GM12873 (cell line): ENCODE measurements at regions not wholly inside any gene's neighbourhood (a gene's known extent, or its start where the extent isn't known, plus 50 kb on each side); places are given as distances from the start of the nearest gene placed in this dataset.

ENCODE experiments used
- TF ChIP-seq, protein P1 (sequence below): IDR thresholded peaks from 2 replicates; pipeline ENCODE4 v1.5.1; 2012; ENCODE audit warnings: low read depth, mild to moderate bottlenecking, moderate library complexity, low read length, control low read depth; ENCODE audit not compliant: insufficient read depth; ENCODE audit errors: missing control alignments

DNA sequence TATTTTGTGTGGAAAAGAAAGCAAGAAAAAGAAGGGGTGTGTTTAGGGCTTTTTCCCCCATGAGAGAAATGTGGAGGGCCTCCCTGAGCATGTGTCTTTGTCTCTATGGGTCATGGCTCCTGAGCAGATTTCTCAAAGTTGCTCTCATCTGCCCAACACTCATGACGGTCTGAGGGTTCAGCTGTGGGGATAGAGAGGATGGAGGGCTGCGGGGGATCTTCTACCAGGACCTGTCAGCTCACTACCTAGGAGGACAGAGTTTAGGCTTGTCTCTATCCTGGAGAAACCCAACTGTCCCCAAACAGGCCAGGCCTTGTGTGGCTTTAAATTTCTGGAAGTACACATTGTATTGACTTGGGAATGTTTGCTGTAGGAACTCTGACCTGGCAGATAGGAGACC, 342.2 kb downstream of the MYCN start:
- TF ChIP-seq, protein P1, sequence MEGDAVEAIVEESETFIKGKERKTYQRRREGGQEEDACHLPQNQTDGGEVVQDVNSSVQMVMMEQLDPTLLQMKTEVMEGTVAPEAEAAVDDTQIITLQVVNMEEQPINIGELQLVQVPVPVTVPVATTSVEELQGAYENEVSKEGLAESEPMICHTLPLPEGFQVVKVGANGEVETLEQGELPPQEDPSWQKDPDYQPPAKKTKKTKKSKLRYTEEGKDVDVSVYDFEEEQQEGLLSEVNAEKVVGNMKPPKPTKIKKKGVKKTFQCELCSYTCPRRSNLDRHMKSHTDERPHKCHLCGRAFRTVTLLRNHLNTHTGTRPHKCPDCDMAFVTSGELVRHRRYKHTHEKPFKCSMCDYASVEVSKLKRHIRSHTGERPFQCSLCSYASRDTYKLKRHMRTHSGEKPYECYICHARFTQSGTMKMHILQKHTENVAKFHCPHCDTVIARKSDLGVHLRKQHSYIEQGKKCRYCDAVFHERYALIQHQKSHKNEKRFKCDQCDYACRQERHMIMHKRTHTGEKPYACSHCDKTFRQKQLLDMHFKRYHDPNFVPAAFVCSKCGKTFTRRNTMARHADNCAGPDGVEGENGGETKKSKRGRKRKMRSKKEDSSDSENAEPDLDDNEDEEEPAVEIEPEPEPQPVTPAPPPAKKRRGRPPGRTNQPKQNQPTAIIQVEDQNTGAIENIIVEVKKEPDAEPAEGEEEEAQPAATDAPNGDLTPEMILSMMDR: no peak

GRCh38 chr2:16281451-16282335, 341.3 kb downstream of the MYCN start:
- TF ChIP-seq, protein P1: peak; percentile 47

DNA sequence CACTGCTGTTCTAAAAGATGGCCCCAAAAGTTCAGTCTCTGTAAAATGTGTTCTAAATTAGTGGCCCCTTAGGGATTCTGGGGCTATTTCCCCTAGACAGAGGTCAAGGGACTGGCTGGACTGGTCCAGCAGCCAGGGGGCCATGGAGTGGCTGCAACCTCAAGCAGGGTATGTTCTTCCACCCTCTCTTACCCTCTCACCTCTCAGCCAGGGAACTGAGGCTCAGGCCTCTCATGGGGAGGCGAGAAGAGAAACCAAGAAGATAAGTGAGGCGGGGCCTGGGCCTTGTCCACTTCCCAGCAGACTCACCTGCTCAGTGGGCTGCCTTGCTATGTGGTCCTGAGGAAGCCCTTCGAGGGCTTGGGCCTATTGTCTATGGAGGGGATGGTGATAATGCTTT, 339.7 kb downstream of the MYCN start:
- TF ChIP-seq, protein P1: no peak

DNA sequence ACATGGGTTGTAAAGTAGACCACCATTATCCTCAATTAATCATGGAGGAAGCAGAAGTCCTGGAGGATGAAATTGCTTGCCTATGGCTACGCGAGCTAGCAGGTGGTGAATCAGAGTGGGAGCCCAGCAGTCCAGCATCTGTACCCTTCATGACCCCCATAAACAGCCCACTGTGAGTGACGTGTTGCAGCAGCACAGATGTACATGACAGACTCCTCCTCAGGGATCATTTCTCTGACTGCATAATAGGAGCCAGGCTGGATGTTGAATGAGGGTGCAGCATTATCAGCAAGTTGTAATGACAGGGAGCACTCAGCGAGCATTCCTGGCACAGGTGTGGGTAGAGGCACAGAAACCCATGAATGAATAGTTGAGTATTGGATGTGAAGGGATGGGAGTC, 339.3 kb downstream of the MYCN start:
- TF ChIP-seq, protein P1: no peak

DNA sequence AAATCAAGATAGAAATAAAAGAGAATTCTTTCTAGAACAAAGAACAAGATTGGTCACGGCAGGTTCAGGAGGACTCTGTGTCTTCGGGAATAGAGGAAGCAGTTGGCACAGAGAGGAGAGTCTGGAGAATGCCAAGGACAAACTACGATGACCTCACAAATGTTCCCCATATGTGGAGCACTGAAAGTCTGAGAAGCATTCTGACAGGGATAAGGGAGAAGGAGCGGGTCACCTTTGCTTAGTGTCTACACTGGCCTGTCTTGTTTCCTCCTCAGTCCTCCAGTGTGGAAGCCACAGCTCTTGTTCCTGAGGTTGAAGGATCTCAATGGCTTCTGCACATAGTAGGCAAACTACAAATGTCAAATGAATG, 338.8 kb downstream of the MYCN start:
- TF ChIP-seq, protein P1: no peak

DNA sequence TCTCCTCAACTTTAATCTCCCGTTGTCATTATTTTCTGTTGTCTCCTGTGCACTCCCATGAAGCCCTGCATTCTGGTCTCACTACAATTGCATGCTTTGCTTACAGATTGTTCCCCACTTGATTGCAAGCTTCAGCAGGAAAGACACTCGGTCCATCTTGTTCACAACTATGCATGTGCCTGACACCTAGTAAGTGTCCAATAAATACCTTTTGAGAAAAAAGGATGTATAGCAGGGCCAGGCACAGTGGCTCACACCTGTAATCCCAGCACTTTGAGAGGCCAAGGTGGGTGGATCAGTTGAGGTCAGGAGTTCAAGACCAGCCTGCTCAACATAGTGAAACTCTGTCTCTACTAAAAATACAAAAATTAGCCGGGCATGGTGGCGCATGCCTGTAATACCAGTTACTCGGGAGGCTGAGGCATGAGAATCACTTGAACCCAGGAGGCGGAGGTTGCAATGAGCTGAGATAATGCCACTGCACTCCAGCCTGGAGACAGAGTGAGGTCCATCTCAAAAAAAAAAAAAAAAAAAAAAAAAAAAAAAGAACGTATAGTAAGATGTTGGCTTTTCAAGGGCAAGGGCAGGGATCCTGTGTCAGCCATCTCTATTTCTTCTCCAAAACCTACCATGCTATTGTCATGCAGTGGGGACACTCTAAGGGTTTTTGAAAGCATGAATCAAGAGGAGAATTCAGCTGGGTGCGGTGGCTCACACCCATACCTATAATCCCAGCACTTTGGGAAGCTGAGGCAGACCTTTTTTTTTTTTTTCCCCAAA, 338.3 kb downstream of the MYCN start:
- TF ChIP-seq, protein P1: no peak

DNA sequence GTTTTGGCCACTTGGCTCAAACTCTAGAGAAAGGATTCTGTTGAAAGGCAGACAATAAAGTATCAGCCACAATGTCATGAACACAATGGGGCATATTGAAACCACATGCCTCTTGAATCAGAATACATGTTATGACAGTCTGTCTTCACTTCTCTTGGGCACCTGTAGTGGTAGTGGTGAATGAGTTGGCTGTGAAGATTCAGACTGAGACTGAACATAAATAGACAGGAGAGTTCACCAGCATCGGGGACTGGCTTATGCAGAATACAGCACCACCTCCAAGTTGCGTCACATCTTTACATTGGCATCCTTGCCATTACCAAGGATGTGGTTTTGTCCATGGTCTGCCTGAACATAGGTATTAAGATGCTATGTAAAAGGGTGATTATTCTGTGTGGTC, 336.8 kb downstream of the MYCN start:
- TF ChIP-seq, protein P1: no peak
